H9 (cell line): ENCODE measurements at regions not wholly inside any gene's neighbourhood (a gene's known extent, or its start where the extent isn't known, plus 50 kb on each side); places are given as distances from the start of the nearest gene placed in this dataset.

Source experiments
- DNase-seq: peaks from one replicate; pipeline ENCODE4 v3.0.0-alpha.2; 2017
- H2AFZ ChIP-seq: one replicate; pipeline ENCODE4 v1.6.1; 2013; ENCODE audit warnings: mild to moderate bottlenecking, low read length, control low read depth, moderate library complexity
- H2AK5ac ChIP-seq: 2 replicates; pipeline ENCODE4 v1.6.1; 2013; ENCODE audit warnings: low read length, control low read depth, mixed read lengths; ENCODE audit not compliant: insufficient read length
- H2BK120ac ChIP-seq: one replicate; pipeline ENCODE4 v1.6.1; 2013; ENCODE audit warnings: low read depth, mild to moderate bottlenecking, low read length, control low read depth, inconsistent platforms; ENCODE audit not compliant: poor library complexity, severe bottlenecking
- H2BK12ac ChIP-seq: 2 replicates; pipeline ENCODE4 v1.6.1; 2013; ENCODE audit warnings: low read length, control low read depth, mixed read lengths, low read depth; ENCODE audit not compliant: insufficient read length
- H2BK15ac ChIP-seq: 2 replicates; pipeline ENCODE4 v1.6.1; 2013; ENCODE audit warnings: low read depth, low read length, control low read depth
- H2BK20ac ChIP-seq: one replicate; pipeline ENCODE4 v1.6.1; 2013; ENCODE audit warnings: low read depth, mild to moderate bottlenecking, low read length, control low read depth, inconsistent platforms; ENCODE audit not compliant: poor library complexity, severe bottlenecking
- H2BK5ac ChIP-seq: 2 replicates; pipeline ENCODE4 v1.6.1; 2013; ENCODE audit warnings: low read length, control low read depth, mixed read lengths; ENCODE audit not compliant: insufficient read length
- H3K14ac ChIP-seq: 2 replicates; pipeline ENCODE4 v1.6.1; 2013; ENCODE audit warnings: low read length, control low read depth; ENCODE audit not compliant: insufficient read depth
- H3K18ac ChIP-seq: 2 replicates; pipeline ENCODE4 v1.6.1; 2013; ENCODE audit warnings: low read depth, mild to moderate bottlenecking, mixed read lengths, low read length, control low read depth; ENCODE audit not compliant: insufficient read length
- H3K23ac ChIP-seq: 2 replicates; pipeline ENCODE4 v1.6.1; 2013; ENCODE audit warnings: low read length, control low read depth, mixed read lengths, low read depth; ENCODE audit not compliant: insufficient read length
- H3K23me2 ChIP-seq: 2 replicates; pipeline ENCODE4 v1.6.1; 2013; ENCODE audit warnings: low read depth, mild to moderate bottlenecking, mixed read lengths, low read length, control low read depth; ENCODE audit not compliant: insufficient read length, poor library complexity, severe bottlenecking
- H3K27ac ChIP-seq: 2 replicates; pipeline ENCODE4 v1.5.1; 2013; ENCODE audit warnings: low read length, control low read depth, mixed read lengths, low read depth; ENCODE audit not compliant: insufficient read length
- H3K27me3 ChIP-seq: 2 replicates; pipeline ENCODE4 v1.6.1; 2013; ENCODE audit warnings: low read length, control low read depth, inconsistent platforms; ENCODE audit not compliant: insufficient read depth
- H3K4ac ChIP-seq: 2 replicates; pipeline ENCODE4 v1.6.1; 2013; ENCODE audit warnings: low read depth, mild to moderate bottlenecking, control low read depth, inconsistent platforms, low read length, moderate library complexity
- H3K4me1 ChIP-seq: 2 replicates; pipeline ENCODE4 v1.6.1; 2013; ENCODE audit warnings: low read length, control low read depth, inconsistent platforms; ENCODE audit not compliant: insufficient read depth
- H3K4me2 ChIP-seq: 2 replicates; pipeline ENCODE4 v1.6.1; 2013; ENCODE audit warnings: low read length, control low read depth, mixed read lengths; ENCODE audit not compliant: insufficient read length, insufficient read depth
- H3K56ac ChIP-seq: 2 replicates; pipeline ENCODE4 v1.6.1; 2013; ENCODE audit warnings: low read depth, mild to moderate bottlenecking, mixed read lengths, low read length, control low read depth; ENCODE audit not compliant: insufficient read length
- H3K79me1 ChIP-seq: 2 replicates; pipeline ENCODE4 v1.6.1; 2013; ENCODE audit warnings: low read depth, mild to moderate bottlenecking, moderate library complexity, low read length, control low read depth, inconsistent platforms; ENCODE audit not compliant: insufficient read depth, poor library complexity, severe bottlenecking
- H3K79me2 ChIP-seq: 2 replicates; pipeline ENCODE4 v1.6.1; 2013; ENCODE audit warnings: low read length, control low read depth, inconsistent platforms; ENCODE audit not compliant: insufficient read depth
- H3K9ac ChIP-seq: 2 replicates; pipeline ENCODE4 v1.6.1; 2013; ENCODE audit warnings: low read length, control low read depth, mixed read lengths; ENCODE audit not compliant: insufficient read length; ENCODE audit errors: extremely low read depth
- H3K9me3 ChIP-seq: one replicate; pipeline ENCODE4 v1.6.1; 2013; ENCODE audit warnings: low read depth, low read length, inconsistent platforms; ENCODE audit not compliant: control insufficient read depth
- H3T11ph ChIP-seq: one replicate; pipeline ENCODE4 v1.6.1; 2013; ENCODE audit warnings: mild to moderate bottlenecking, low read length, control low read depth, inconsistent platforms
- H4K20me1 ChIP-seq: one replicate; pipeline ENCODE4 v1.6.1; 2013; ENCODE audit not compliant: control insufficient read depth, insufficient read length, insufficient read depth
- H4K5ac ChIP-seq: 2 replicates; pipeline ENCODE4 v1.6.1; 2013; ENCODE audit warnings: low read depth, mild to moderate bottlenecking, mixed read lengths, low read length, control low read depth; ENCODE audit not compliant: insufficient read length
- H4K8ac ChIP-seq: replicated peaks from 2 replicates; pipeline ENCODE4 v1.6.1; 2013; ENCODE audit warnings: low read length, control low read depth, mixed read lengths, low read depth; ENCODE audit not compliant: insufficient read length
- H4K91ac ChIP-seq: 2 replicates; pipeline ENCODE4 v1.6.1; 2013; ENCODE audit warnings: low read depth, mild to moderate bottlenecking, moderate library complexity, mixed read lengths, low read length, control low read depth; ENCODE audit not compliant: insufficient read length
- H3K27ac Mint-ChIP-seq, 3 experiments: 2 replicates in 2 of 3; 3 replicates in 1 of 3; pipeline ENCODE4 v1.8.0; 2020 to 2021; ENCODE audit warnings: mixed read lengths in 3 of 3, mild to moderate bottlenecking in 1 of 3, moderate library complexity in 1 of 3
- H3K27me3 Mint-ChIP-seq: 2 replicates; pipeline ENCODE4 v1.8.0; 2021; ENCODE audit warnings: low read depth, mild to moderate bottlenecking, moderate library complexity, mixed read lengths
- H3K36me3 Mint-ChIP-seq, 3 experiments: 2 replicates in 2 of 3; 3 replicates in 1 of 3; pipeline ENCODE4 v1.8.0; 2020 to 2021; ENCODE audit warnings: low read depth in 3 of 3, mixed read lengths in 3 of 3; ENCODE audit not compliant: insufficient read depth in 1 of 3
- H3K4me1 Mint-ChIP-seq, 2 experiments: 2 replicates each; pipeline ENCODE4 v1.8.0; 2020; ENCODE audit warnings: mixed read lengths in 2 of 2
- H3K4me3 Mint-ChIP-seq, 2 experiments: 2 replicates in 1 of 2; 3 replicates in 1 of 2; pipeline ENCODE4 v1.8.0; 2020 to 2021; ENCODE audit warnings: mild to moderate bottlenecking in 2 of 2, mixed read lengths in 2 of 2, moderate library complexity in 1 of 2
- H3K9me3 Mint-ChIP-seq, 2 experiments: 2 replicates in 1 of 2; 3 replicates in 1 of 2; pipeline ENCODE4 v1.8.0; 2020; ENCODE audit warnings: mild to moderate bottlenecking in 2 of 2, mixed read lengths in 2 of 2, moderate library complexity in 1 of 2
- whole genome bisulfite sequencing: extraction: QIAGEN DNeasy Blood & Tissue Kit; methylation state at CpG from one replicate; pipeline ENCODE4 v1.1.7; 2013; ENCODE audit warnings: missing lambda C conversion rate, low lambda C conversion rate, mixed read lengths; ENCODE audit not compliant: insufficient read length; ENCODE audit errors: extremely low coverage; 5-methylcytosine and 5-hydroxymethylcytosine counted together
- TF ChIP-seq, protein P1 (sequence below): fragments of 200-600 bp; sonication (generic); conservative IDR thresholded peaks from 3 replicates; pipeline ENCODE4 v1.8.0; 2021; ENCODE audit warnings: antibody characterized with exemption, mild to moderate bottlenecking

GRCh38 chr5:155872629-155873220 lies 454.2 kb upstream of the SGCD start:
- H2BK12ac ChIP-seq: no peak overlapping the region
- no peak overlapping the region for H2BK15ac ChIP-seq
- H3K36me3 Mint-ChIP-seq: no peaks in the 10 kb centered on the region
- no peak overlapping the region for H3K14ac ChIP-seq
- no peak overlapping the region for H3K27ac Mint-ChIP-seq
- no peaks in the 10 kb centered on the region for H3K79me2 ChIP-seq
- no peak overlapping the region for H4K91ac ChIP-seq
- no peak overlapping the region for H3K9ac ChIP-seq
- no peaks in the 10 kb centered on the region for H3K79me1 ChIP-seq
- no peak overlapping the region for H4K5ac ChIP-seq
- H2BK5ac ChIP-seq: no peak overlapping the region
- H4K20me1 ChIP-seq: no peaks in the 10 kb centered on the region
- no peaks in the 10 kb centered on the region for H3K27me3 ChIP-seq
- H2AFZ ChIP-seq: no peak overlapping the region
- no peaks in the 10 kb centered on the region for H3K4me1 Mint-ChIP-seq
- no peak overlapping the region for H2BK120ac ChIP-seq
- H3K9me3 ChIP-seq: no peaks in the 10 kb centered on the region
- no peak for DNase-seq
- WGBS: no CpG with 5 or more reads among the region's 4 CpGs
- H3K4me2 ChIP-seq: no peak overlapping the region
- H3K9me3 Mint-ChIP-seq: no peaks in the 10 kb centered on the region
- no peak overlapping the region for H3K4ac ChIP-seq
- no peaks in the 10 kb centered on the region; the same call in 1 of the 2 replicates for H3K27me3 Mint-ChIP-seq
- H3K4me3 Mint-ChIP-seq: no peak overlapping the region
- H3K23me2 ChIP-seq: no peaks in the 10 kb centered on the region
- H3K27ac ChIP-seq: no peak overlapping the region
- H3K56ac ChIP-seq: no peak overlapping the region
- no peaks in the 10 kb centered on the region for H3K4me1 ChIP-seq
- no peak overlapping the region for H4K8ac ChIP-seq
- TF ChIP-seq, protein P1, sequence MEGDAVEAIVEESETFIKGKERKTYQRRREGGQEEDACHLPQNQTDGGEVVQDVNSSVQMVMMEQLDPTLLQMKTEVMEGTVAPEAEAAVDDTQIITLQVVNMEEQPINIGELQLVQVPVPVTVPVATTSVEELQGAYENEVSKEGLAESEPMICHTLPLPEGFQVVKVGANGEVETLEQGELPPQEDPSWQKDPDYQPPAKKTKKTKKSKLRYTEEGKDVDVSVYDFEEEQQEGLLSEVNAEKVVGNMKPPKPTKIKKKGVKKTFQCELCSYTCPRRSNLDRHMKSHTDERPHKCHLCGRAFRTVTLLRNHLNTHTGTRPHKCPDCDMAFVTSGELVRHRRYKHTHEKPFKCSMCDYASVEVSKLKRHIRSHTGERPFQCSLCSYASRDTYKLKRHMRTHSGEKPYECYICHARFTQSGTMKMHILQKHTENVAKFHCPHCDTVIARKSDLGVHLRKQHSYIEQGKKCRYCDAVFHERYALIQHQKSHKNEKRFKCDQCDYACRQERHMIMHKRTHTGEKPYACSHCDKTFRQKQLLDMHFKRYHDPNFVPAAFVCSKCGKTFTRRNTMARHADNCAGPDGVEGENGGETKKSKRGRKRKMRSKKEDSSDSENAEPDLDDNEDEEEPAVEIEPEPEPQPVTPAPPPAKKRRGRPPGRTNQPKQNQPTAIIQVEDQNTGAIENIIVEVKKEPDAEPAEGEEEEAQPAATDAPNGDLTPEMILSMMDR: no peak
- H3T11ph ChIP-seq: no peak overlapping the region
- no peak overlapping the region for H2AK5ac ChIP-seq
- no peak overlapping the region for H2BK20ac ChIP-seq
- no peak overlapping the region for H3K18ac ChIP-seq
- H3K23ac ChIP-seq: no peak overlapping the region
